MCF 10A (cell line): ENCODE measurements at regions not wholly inside any gene's neighbourhood (a gene's known extent, or its start where the extent isn't known, plus 50 kb on each side); places are given as distances from the start of the nearest gene placed in this dataset.

Source experiments
- BruUV-seq: library from RNA; stranded (reverse); fragments of 400-500 nt; replicated peaks from 2 replicates; lab custom pipeline; 2021; lab: Mats Ljungman, UMichigan
- CTCF ChIA-PET: fragments of 300-600 bp; sonication (Branson Sonifier 250); formaldehyde crosslinking; extraction: SDS; loops from one replicate; lab custom pipeline; 2021; ENCODE audit warnings: antibody characterized with exemption, inconsistent platforms; lab: Yijun Ruan, JAX
- POLR2A ChIA-PET: fragments of 300-600, 350-650 bp; sonication (Branson Sonifier 250); formaldehyde crosslinking; extraction: SDS; loops from one replicate; lab custom pipeline; 2020; ENCODE audit warnings: antibody characterized with exemption, inconsistent platforms; lab: Yijun Ruan, JAX
- DNase-seq: peaks from one replicate; pipeline ENCODE4 v3.0.0-alpha.2; 2018; ENCODE audit not compliant: unreplicated experiment
- H3K27ac Mint-ChIP-seq: one replicate; pipeline ENCODE4 v1.8.0; 2022; ENCODE audit warnings: mild to moderate bottlenecking, low read depth, mixed read lengths; ENCODE audit not compliant: unreplicated experiment
- H3K27me3 Mint-ChIP-seq: one replicate; pipeline ENCODE4 v1.8.0; 2022; ENCODE audit warnings: mixed read lengths; ENCODE audit not compliant: insufficient read depth, unreplicated experiment
- H3K36me3 Mint-ChIP-seq: one replicate; pipeline ENCODE4 v1.8.0; 2022; ENCODE audit warnings: mild to moderate bottlenecking, moderate library complexity, mixed read lengths; ENCODE audit not compliant: insufficient read depth, unreplicated experiment
- H3K4me1 Mint-ChIP-seq: one replicate; pipeline ENCODE4 v1.8.0; 2022; ENCODE audit warnings: mixed read lengths; ENCODE audit not compliant: insufficient read depth, unreplicated experiment
- H3K4me3 Mint-ChIP-seq: one replicate; pipeline ENCODE4 v1.8.0; 2022; ENCODE audit warnings: mild to moderate bottlenecking, moderate library complexity, mixed read lengths; ENCODE audit not compliant: unreplicated experiment
- H3K9me3 Mint-ChIP-seq: one replicate; pipeline ENCODE4 v1.8.0; 2022; ENCODE audit warnings: mixed read lengths; ENCODE audit not compliant: unreplicated experiment
- intact Hi-C: fragments of 100-400 bp; cut with micrococcal nuclease; formaldehyde crosslinking; loops from 2 replicates; pipeline ENCODE4 v1.14.1; 2022
- TF ChIP-seq, protein P1 (sequence below): fragments of 200-600 bp; IDR thresholded peaks from one replicate; pipeline ENCODE4 v1.8.0; 2022; ENCODE audit warnings: antibody characterized with exemption, mild to moderate bottlenecking; ENCODE audit not compliant: unreplicated experiment

GRCh38 chr4:14053291-14053690 lies 425.8 kb upstream of the BOD1L1 start:
- Mint-ChIP-seq H3K9me3 (no peaks in the 10 kb centered on the region), H3K4me1 (peaks cover 6% of the 10 kb centered on the region), H3K4me3 (no peak overlapping the region), H3K27me3 (no peaks in the 10 kb centered on the region), H3K36me3 (no peaks in the 10 kb centered on the region), H3K27ac (no peak overlapping the region)
- TF ChIP-seq, protein P1, sequence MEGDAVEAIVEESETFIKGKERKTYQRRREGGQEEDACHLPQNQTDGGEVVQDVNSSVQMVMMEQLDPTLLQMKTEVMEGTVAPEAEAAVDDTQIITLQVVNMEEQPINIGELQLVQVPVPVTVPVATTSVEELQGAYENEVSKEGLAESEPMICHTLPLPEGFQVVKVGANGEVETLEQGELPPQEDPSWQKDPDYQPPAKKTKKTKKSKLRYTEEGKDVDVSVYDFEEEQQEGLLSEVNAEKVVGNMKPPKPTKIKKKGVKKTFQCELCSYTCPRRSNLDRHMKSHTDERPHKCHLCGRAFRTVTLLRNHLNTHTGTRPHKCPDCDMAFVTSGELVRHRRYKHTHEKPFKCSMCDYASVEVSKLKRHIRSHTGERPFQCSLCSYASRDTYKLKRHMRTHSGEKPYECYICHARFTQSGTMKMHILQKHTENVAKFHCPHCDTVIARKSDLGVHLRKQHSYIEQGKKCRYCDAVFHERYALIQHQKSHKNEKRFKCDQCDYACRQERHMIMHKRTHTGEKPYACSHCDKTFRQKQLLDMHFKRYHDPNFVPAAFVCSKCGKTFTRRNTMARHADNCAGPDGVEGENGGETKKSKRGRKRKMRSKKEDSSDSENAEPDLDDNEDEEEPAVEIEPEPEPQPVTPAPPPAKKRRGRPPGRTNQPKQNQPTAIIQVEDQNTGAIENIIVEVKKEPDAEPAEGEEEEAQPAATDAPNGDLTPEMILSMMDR: no peak
- CTCF ChIA-PET: no interaction called here
- intact Hi-C loops: no loop called here
- POLR2A ChIA-PET: interaction anchor here (0.9 kb wide), 1 partner anchor 18 kb away, joined by 3 read pairs; no protein-coding TSS in a partner anchor
- no TSS peak for BruUV-seq
- no peak for DNase-seq

GRCh38 chr4:14054391-14054790 lies 426.9 kb upstream of the BOD1L1 start:
- Mint-ChIP-seq H3K27ac (no peak overlapping the region), H3K4me3 (no peak overlapping the region), H3K27me3 (no peaks in the 10 kb centered on the region), H3K36me3 (no peaks in the 10 kb centered on the region), H3K4me1 (peaks cover 6% of the 10 kb centered on the region), H3K9me3 (no peaks in the 10 kb centered on the region)
- no peak for DNase-seq
- intact Hi-C loops: no loop called here
- no TSS peak for BruUV-seq
- ChIA-PET POLR2A (interaction anchor here (0.7 kb wide), 1 partner anchor 760 kb away, joined by 3 read pairs; no protein-coding TSS in a partner anchor), CTCF (no interaction called here)
- TF ChIP-seq, protein P1: no peak

- ChIA-PET POLR2A (no interaction called here), CTCF (interaction anchor here (1.0 kb wide), 1 partner anchor 405 kb away, joined by 3 read pairs; no protein-coding TSS in a partner anchor)
- DNase-seq: no peak
- Mint-ChIP-seq H3K36me3 (no peaks in the 10 kb centered on the region), H3K4me1 (no peaks in the 10 kb centered on the region), H3K27ac (no peak overlapping the region), H3K27me3 (no peaks in the 10 kb centered on the region), H3K4me3 (no peak overlapping the region), H3K9me3 (no peaks in the 10 kb centered on the region)
- no TSS peak for BruUV-seq
- intact Hi-C loops: no loop called here
- TF ChIP-seq, protein P1: no peak
Measured at GRCh38 chr4:14059006-14059405, 431.5 kb upstream of the BOD1L1 start.

GRCh38 chr4:14064984-14065383 lies 437.5 kb upstream of the BOD1L1 start:
- TF ChIP-seq, protein P1: no peak

More at GRCh38 chr4:14064984-14065383, 437.5 kb upstream of the BOD1L1 start:
- Mint-ChIP-seq H3K4me1 (no peaks in the 10 kb centered on the region), H3K36me3 (no peaks in the 10 kb centered on the region), H3K9me3 (no peaks in the 10 kb centered on the region), H3K27me3 (no peaks in the 10 kb centered on the region), H3K4me3 (no peak overlapping the region), H3K27ac (no peak overlapping the region)
- BruUV-seq: no TSS peak
- DNase-seq: no peak
- CTCF ChIA-PET: no interaction called here
- POLR2A ChIA-PET: interaction anchor here (0.6 kb wide), 1 partner anchor 16 kb away, joined by 4 read pairs; no protein-coding TSS in a partner anchor
- intact Hi-C loops: no loop called here
